Middle frontal gyrus (tissue), 1 donor: ENCODE measurements at regions not wholly inside any gene's neighbourhood (a gene's known extent, or its start where the extent isn't known, plus 50 kb on each side); places are given as distances from the start of the nearest gene placed in this dataset.

ENCODE experiments used
- DNase-seq: peaks from one replicate; pipeline ENCODE4 v3.0.0-alpha.2; 2015; ENCODE audit warnings: low spot score; ENCODE audit errors: extremely low spot score

- DNase-seq = no peak
Measured at GRCh38 chrX:20477836-20478524, 211.3 kb upstream of the RPS6KA3 start.

- no peak for DNase-seq
Measured at GRCh38 chrX:20477219-20477618, 210.5 kb upstream of the RPS6KA3 start.

- no peak for DNase-seq
Measured at GRCh38 chrX:20472620-20473258, 206.0 kb upstream of the RPS6KA3 start.

- DNase-seq = no peak
Measured at GRCh38 chrX:20472148-20472547, 205.4 kb upstream of the RPS6KA3 start.

GRCh38 chrX:20471483-20471882 lies 204.8 kb upstream of the RPS6KA3 start:
- no peak for DNase-seq

GRCh38 chrX:20463296-20464075 lies 196.8 kb upstream of the RPS6KA3 start:
- DNase-seq = no peak

GRCh38 chrX:20461576-20461975 lies 194.9 kb upstream of the RPS6KA3 start:
- no peak for DNase-seq

GRCh38 chrX:20461002-20461401 lies 194.3 kb upstream of the RPS6KA3 start:
- no peak for DNase-seq

- DNase-seq = no peak
Measured at GRCh38 chrX:20459410-20460350, 193.0 kb upstream of the RPS6KA3 start.

GRCh38 chrX:20456971-20457370 lies 190.3 kb upstream of the RPS6KA3 start:
- no peak for DNase-seq

GRCh38 chrX:20455001-20455400 lies 188.3 kb upstream of the RPS6KA3 start:
- DNase-seq = no peak

GRCh38 chrX:20454117-20454516 lies 187.4 kb upstream of the RPS6KA3 start:
- no peak for DNase-seq

GRCh38 chrX:20452487-20452886 lies 185.8 kb upstream of the RPS6KA3 start:
- DNase-seq = no peak

- DNase-seq = no peak
Measured at GRCh38 chrX:20451929-20452328, 185.2 kb upstream of the RPS6KA3 start.

- no peak for DNase-seq
Measured at GRCh38 chrX:20445109-20445508, 178.4 kb upstream of the RPS6KA3 start.

- no peak for DNase-seq
Measured at GRCh38 chrX:20442597-20442996, 175.9 kb upstream of the RPS6KA3 start.

- no peak for DNase-seq
Measured at GRCh38 chrX:20441123-20441522, 174.4 kb upstream of the RPS6KA3 start.

- DNase-seq = no peak
Measured at GRCh38 chrX:20438871-20439526, 172.3 kb upstream of the RPS6KA3 start.

- no peak for DNase-seq
Measured at GRCh38 chrX:20437683-20438082, 171.0 kb upstream of the RPS6KA3 start.

GRCh38 chrX:20435913-20436312 lies 169.2 kb upstream of the RPS6KA3 start:
- DNase-seq = no peak

GRCh38 chrX:20434986-20435385 lies 168.3 kb upstream of the RPS6KA3 start:
- DNase-seq = no peak
